ENCODE measurements at regions not wholly inside any gene's neighbourhood (a gene's known extent, or its start where the extent isn't known, plus 50 kb on each side); places are given as distances from the start of the nearest gene placed in this dataset.

DNA sequence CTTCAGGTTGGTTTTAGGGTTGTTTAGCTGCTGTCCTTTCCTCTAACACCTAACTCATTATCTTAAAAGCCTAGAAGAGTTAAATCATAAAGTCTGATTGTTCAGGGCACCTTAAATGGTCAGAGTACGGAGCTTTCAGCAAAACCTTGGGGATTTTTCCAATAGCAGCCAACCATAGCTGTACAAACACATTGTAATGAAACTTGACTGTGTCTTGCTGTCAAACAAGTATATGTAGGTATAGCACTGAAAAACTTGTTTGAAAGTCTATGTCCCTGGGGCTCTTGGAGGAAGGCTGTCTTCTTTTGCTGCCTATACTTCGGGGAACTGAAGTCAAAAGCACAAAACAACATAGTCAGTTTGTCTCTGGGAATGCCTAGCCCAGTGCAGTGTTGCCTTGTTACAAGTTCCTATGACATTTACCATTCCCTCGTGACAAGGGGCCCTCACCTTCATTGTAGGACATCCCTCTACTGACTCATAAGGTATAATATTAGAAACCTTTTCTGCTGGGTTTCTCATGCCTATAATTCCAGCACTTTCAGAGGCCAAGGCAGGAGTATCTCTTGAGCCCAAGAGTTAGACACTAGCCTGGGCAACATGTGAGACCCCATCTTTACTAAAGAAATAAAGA, 474.5 kb upstream of the NBEA start:
- Histone ChIP-seq H3K79me1 (ENCODE audit: insufficient read depth, low read depth, low read length, poor library complexity, severe bottlenecking) (no peaks in the 10 kb centered on the region), H4K91ac (ENCODE audit: insufficient read length, low read depth, low read length) (no peak overlapping the region), H2BK20ac (ENCODE audit: low read depth, low read length, poor library complexity, severe bottlenecking) (no peak overlapping the region), H3K9ac (ENCODE audit: extremely low read depth, insufficient read length, low read length) (no peak overlapping the region), H2BK5ac (ENCODE audit: insufficient read length, low read length) (no peak overlapping the region), H3K4me2 (ENCODE audit: insufficient read depth, insufficient read length, low read length) (no peak overlapping the region), H2BK15ac (ENCODE audit: low read depth, low read length) (no peak overlapping the region), H4K20me1 (ENCODE audit: control insufficient read depth, insufficient read depth, insufficient read length) (no peaks in the 10 kb centered on the region), H4K5ac (ENCODE audit: insufficient read length, low read depth, low read length) (no peak overlapping the region), H4K8ac (replicated peaks; ENCODE audit: insufficient read length, low read depth, low read length) (no peak overlapping the region), H3K14ac (ENCODE audit: insufficient read depth, low read length) (no peak overlapping the region), H3K56ac (ENCODE audit: insufficient read length, low read depth, low read length) (no peak overlapping the region), H3K79me2 (ENCODE audit: insufficient read depth, low read length) (no peaks in the 10 kb centered on the region), H2BK12ac (ENCODE audit: insufficient read length, low read depth, low read length) (no peak overlapping the region), H3K23me2 (ENCODE audit: insufficient read length, low read depth, low read length, poor library complexity, severe bottlenecking) (no peaks in the 10 kb centered on the region), H3K18ac (ENCODE audit: insufficient read length, low read depth, low read length) (no peak overlapping the region), H2BK120ac (ENCODE audit: low read depth, low read length, poor library complexity, severe bottlenecking) (no peak overlapping the region), H3K23ac (ENCODE audit: insufficient read length, low read depth, low read length) (no peak overlapping the region), H3K4me1 (ENCODE audit: insufficient read depth, low read length) (no peaks in the 10 kb centered on the region), H3K27ac (ENCODE audit: insufficient read length, low read depth, low read length) (no peak overlapping the region), H3K4ac (ENCODE audit: low read depth, low read length) (no peak overlapping the region), H3K9me3 (ENCODE audit: control insufficient read depth, low read depth, low read length) (no peaks in the 10 kb centered on the region), H3T11ph (ENCODE audit: low read length) (no peak overlapping the region), H2AK5ac (ENCODE audit: insufficient read length, low read length) (no peak overlapping the region), H3K27me3 (ENCODE audit: insufficient read depth, low read length) (no peaks in the 10 kb centered on the region), H2AFZ (ENCODE audit: low read length) (no peak overlapping the region)
- H3K36me3 Mint-ChIP-seq (ENCODE audit: insufficient read depth in 1 of 3, low read depth in 3 of 3): no peaks in the 10 kb centered on the region
- no peaks in the 10 kb centered on the region for H3K9me3 Mint-ChIP-seq
- TF ChIP-seq, protein P1, sequence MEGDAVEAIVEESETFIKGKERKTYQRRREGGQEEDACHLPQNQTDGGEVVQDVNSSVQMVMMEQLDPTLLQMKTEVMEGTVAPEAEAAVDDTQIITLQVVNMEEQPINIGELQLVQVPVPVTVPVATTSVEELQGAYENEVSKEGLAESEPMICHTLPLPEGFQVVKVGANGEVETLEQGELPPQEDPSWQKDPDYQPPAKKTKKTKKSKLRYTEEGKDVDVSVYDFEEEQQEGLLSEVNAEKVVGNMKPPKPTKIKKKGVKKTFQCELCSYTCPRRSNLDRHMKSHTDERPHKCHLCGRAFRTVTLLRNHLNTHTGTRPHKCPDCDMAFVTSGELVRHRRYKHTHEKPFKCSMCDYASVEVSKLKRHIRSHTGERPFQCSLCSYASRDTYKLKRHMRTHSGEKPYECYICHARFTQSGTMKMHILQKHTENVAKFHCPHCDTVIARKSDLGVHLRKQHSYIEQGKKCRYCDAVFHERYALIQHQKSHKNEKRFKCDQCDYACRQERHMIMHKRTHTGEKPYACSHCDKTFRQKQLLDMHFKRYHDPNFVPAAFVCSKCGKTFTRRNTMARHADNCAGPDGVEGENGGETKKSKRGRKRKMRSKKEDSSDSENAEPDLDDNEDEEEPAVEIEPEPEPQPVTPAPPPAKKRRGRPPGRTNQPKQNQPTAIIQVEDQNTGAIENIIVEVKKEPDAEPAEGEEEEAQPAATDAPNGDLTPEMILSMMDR (conservative IDR thresholded peaks at IDR 0.05): no peak
- peaks cover 2% of the 10 kb centered on the region; the same call in 1 of the 2 replicates for H3K27me3 Mint-ChIP-seq (ENCODE audit: low read depth)
- no CpG with 5 or more reads among the region's 3 CpGs for WGBS (ENCODE audit: extremely low coverage, insufficient read length, low lambda C conversion rate)
- no peak overlapping the region for H3K4me3 Mint-ChIP-seq
- peaks cover 3 to 4% of the 10 kb centered on the region in 2 experiments for H3K4me1 Mint-ChIP-seq
- no peak for DNase-seq
- H3K27ac Mint-ChIP-seq: no peak overlapping the region

Data from H9 (cell line).